Right atrium auricular region (tissue), 2 donors: ENCODE measurements at regions not wholly inside any gene's neighbourhood (a gene's known extent, or its start where the extent isn't known, plus 50 kb on each side); places are given as distances from the start of the nearest gene placed in this dataset.

Experiments
- DNase-seq: peaks from one replicate; pipeline ENCODE4 v3.0.0-alpha.2; 2019; ENCODE audit warnings: low spot score
- H3K27ac ChIP-seq, 2 donors: fragments of 200-600 bp; sonication (generic); 1 replicate in 1 of 2; 2 replicates in 1 of 2; pipeline ENCODE4 v1.5.1; 2016 to 2019
- H3K27me3 ChIP-seq, 2 donors: fragments of 200-600 bp; sonication (generic); one replicate each; pipeline versions ENCODE4 v1.5.1 to v1.6.0; 2017 to 2019
- H3K36me3 ChIP-seq: fragments of 200-600 bp; sonication (generic); one replicate; pipeline ENCODE4 v1.5.1; 2016
- H3K4me1 ChIP-seq, 2 donors: fragments of 200-600 bp; sonication (generic); one replicate each; pipeline versions ENCODE4 v1.5.1 to v1.6.0; 2017 to 2019
- H3K4me3 ChIP-seq, 2 donors: fragments of 200-600 bp; sonication (generic); 1 replicate in 1 of 2; 2 replicates in 1 of 2; pipeline ENCODE4 v1.5.1; 2017 to 2019; ENCODE audit warnings: mild to moderate bottlenecking in 1 of 2, moderate library complexity in 1 of 2
- H3K9me3 ChIP-seq, 2 donors: fragments of 200-600 bp; sonication (generic); one replicate each; pipeline ENCODE4 v1.5.1; 2019
- CTCF ChIP-seq, 2 donors: fragments of 200-600 bp; sonication (generic); IDR thresholded peaks; one replicate each; pipeline ENCODE4 v1.5.1; 2019; ENCODE audit warnings: antibody characterized with exemption in 2 of 2

GRCh38 chr5:35384658-35385057 lies 154.4 kb upstream of the PRLR start:
- Histone ChIP-seq H3K4me1 (no peaks in the 10 kb centered on the region), H3K36me3 (no peaks in the 10 kb centered on the region), H3K4me3 (no peak overlapping the region), H3K27me3 (no peaks in the 10 kb centered on the region), H3K9me3 (no peaks in the 10 kb centered on the region), H3K27ac (no peak overlapping the region)
- DNase-seq = no peak
- TF ChIP-seq CTCF (IDR thresholded peaks at IDR 0.05) = no peak

GRCh38 chr5:35383041-35383440 lies 152.8 kb upstream of the PRLR start:
- Histone ChIP-seq H3K9me3 (no peaks in the 10 kb centered on the region), H3K27me3 (no peaks in the 10 kb centered on the region), H3K4me3 (no peak overlapping the region), H3K27ac (no peak overlapping the region), H3K4me1 (no peaks in the 10 kb centered on the region), H3K36me3 (no peaks in the 10 kb centered on the region)
- TF ChIP-seq CTCF (IDR thresholded peaks at IDR 0.05) = no peak
- DNase-seq = no peak

GRCh38 chr5:35377653-35378052 lies 147.4 kb upstream of the PRLR start:
- H3K9me3 ChIP-seq = no peaks in the 10 kb centered on the region
- H3K4me3 ChIP-seq = no peak overlapping the region
- TF ChIP-seq CTCF (IDR thresholded peaks at IDR 0.05) = no peak
- no peaks in the 10 kb centered on the region for H3K4me1 ChIP-seq
- no peaks in the 10 kb centered on the region for H3K36me3 ChIP-seq
- no peak for DNase-seq
- H3K27ac ChIP-seq = no peak overlapping the region
- no peaks in the 10 kb centered on the region for H3K27me3 ChIP-seq

GRCh38 chr5:35374584-35374983 lies 144.3 kb upstream of the PRLR start:
- TF ChIP-seq CTCF (IDR thresholded peaks at IDR 0.05) = no peak
- Histone ChIP-seq H3K27ac (no peak overlapping the region), H3K4me1 (no peaks in the 10 kb centered on the region)

GRCh38 chr5:35373249-35373648 lies 143.0 kb upstream of the PRLR start:
- Histone ChIP-seq H3K4me1 (no peaks in the 10 kb centered on the region), H3K36me3 (no peaks in the 10 kb centered on the region), H3K9me3 (no peaks in the 10 kb centered on the region), H3K27me3 (no peaks in the 10 kb centered on the region), H3K4me3 (no peak overlapping the region), H3K27ac (no peak overlapping the region)
- DNase-seq = no peak
- no peak for TF ChIP-seq CTCF (IDR thresholded peaks at IDR 0.05)

More at GRCh38 chr5:35374584-35374983, 144.3 kb upstream of the PRLR start:
- Histone ChIP-seq H3K36me3 (no peaks in the 10 kb centered on the region), H3K9me3 (no peaks in the 10 kb centered on the region), H3K4me3 (no peak overlapping the region), H3K27me3 (no peaks in the 10 kb centered on the region)
- DNase-seq = no peak

GRCh38 chr5:35372482-35372881 lies 142.2 kb upstream of the PRLR start:
- Histone ChIP-seq H3K27me3 (no peaks in the 10 kb centered on the region), H3K27ac (no peak overlapping the region), H3K9me3 (no peaks in the 10 kb centered on the region), H3K4me3 (no peak overlapping the region), H3K4me1 (no peaks in the 10 kb centered on the region), H3K36me3 (no peaks in the 10 kb centered on the region)
- DNase-seq = no peak
- TF ChIP-seq CTCF (IDR thresholded peaks at IDR 0.05) = no peak
